Muscle of arm (tissue), 1 donor: ENCODE measurements at regions not wholly inside any gene's neighbourhood (a gene's known extent, or its start where the extent isn't known, plus 50 kb on each side); places are given as distances from the start of the nearest gene placed in this dataset.
"Not testable (repeated sequence)": the region's sequence is repeated elsewhere in the genome, so short reads cannot be mapped to it uniquely, and the experiment has no call there.

Source experiments
- DNase-seq: peaks from one replicate; pipeline ENCODE4 v3.0.0-alpha.2; 2013

DNA sequence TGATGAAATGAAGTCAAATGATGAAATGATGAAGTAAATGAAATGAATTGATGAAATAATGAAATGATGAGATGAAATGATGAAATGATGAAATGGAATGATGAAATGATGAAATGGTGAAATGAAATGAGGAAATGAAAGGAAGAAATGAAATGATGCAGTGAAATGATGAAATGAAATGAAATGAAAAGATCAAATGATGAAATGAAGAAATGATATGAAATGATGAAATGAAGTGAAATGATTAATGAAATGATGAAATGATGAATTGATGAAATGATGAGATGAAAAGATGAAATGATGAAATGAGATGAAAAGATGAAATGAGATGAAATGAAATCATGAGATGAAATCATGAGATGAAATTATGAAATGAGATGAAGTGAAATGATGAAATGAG is 139.2 kb upstream of the ERV3-1 start:
- not testable (repeated sequence) for DNase-seq

DNA sequence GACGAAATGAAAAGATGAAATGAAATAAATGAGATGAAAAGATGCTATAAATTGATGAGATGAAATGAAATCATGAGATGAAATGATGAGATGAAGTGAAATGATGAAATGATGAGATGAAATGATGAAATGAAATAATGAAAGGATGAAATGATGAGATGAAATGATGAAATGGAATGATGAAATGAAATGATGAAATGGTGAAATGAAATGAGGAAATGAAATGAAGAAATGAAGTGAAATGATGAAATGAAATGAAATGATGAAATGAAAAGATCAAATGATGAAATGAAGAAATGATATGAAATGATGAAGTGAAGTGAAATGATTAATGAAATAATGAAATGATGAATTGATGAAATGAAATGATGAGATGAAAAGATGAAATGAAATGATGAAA is 138.5 kb upstream of the ERV3-1 start:
- not testable (repeated sequence) for DNase-seq

DNA sequence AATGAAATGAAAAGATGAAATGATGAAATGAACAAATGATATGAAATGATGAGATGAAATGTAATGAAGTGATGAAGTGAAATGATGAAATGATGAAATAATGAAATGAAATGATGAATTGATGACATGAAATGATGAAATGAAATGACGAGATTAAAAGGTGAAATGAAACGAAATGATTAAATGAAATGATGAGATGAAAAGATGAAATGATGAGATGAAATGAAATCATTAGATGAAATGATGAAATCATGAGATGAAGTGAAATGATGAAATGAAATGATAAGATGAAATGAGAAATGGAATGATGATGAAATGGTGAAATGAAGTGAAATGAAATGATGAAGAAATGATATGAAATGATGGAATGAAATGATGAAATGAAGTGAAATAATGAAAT is 138.1 kb upstream of the ERV3-1 start:
- not testable (repeated sequence) for DNase-seq

DNA sequence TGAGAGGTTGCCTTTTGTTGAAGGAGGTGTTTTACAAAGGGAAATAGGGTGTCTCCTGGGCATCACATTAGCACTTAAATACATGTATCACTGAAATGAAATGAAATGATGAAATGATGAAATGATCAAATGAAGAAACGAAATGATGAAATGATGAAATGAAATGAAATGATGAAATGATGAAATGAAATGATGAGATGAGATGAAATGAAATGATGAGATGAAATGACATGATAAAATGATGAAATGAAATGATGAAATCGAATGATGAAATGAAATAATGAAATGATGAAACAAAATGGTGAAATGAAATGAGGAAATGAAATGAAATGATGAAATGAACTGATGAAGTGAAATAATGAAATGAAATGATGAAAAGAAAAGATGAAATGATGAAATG is 137.6 kb upstream of the ERV3-1 start:
- DNase-seq = not testable (repeated sequence)

DNA sequence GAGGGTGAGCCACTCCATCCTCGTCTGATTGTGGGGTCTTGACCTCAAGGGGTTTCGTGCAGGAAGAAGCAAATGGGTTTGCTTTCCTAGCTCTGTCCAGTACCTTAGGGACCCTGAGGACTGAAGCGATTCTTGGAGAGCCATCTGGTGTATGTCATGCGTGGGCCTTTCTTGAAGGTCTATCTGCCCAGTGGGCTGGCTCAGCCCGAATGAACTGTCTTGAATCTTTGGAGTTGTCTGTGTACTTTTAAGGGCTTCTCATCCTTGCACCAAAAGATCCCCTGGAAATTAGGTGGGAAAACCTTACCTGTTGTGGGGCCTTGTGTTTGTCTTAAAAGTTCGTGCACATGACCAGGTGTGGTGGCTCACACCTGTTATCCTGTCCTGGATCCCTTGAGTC is 135.4 kb upstream of the ERV3-1 start:
- not testable (repeated sequence) for DNase-seq

DNA sequence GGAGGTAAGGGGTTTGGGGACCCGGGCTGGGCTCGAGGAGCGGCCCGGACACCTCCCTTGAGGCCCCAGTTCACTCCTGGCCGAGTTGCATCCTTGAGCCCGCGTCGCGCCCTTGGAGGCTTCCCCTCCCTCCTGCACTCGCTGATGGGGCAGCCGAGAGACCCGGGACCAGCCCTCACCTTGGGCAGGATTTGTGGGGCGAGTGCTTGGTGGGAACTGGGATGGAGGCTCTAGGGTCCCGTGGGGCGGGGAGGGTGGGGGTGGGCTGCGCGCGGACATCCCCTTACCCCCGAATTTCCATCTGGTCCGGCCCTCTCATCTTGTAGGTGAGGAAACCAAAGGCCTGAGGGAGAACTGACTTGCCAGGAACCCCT is 134.9 kb upstream of the ERV3-1 start:
- DNase-seq = not testable (repeated sequence)

DNA sequence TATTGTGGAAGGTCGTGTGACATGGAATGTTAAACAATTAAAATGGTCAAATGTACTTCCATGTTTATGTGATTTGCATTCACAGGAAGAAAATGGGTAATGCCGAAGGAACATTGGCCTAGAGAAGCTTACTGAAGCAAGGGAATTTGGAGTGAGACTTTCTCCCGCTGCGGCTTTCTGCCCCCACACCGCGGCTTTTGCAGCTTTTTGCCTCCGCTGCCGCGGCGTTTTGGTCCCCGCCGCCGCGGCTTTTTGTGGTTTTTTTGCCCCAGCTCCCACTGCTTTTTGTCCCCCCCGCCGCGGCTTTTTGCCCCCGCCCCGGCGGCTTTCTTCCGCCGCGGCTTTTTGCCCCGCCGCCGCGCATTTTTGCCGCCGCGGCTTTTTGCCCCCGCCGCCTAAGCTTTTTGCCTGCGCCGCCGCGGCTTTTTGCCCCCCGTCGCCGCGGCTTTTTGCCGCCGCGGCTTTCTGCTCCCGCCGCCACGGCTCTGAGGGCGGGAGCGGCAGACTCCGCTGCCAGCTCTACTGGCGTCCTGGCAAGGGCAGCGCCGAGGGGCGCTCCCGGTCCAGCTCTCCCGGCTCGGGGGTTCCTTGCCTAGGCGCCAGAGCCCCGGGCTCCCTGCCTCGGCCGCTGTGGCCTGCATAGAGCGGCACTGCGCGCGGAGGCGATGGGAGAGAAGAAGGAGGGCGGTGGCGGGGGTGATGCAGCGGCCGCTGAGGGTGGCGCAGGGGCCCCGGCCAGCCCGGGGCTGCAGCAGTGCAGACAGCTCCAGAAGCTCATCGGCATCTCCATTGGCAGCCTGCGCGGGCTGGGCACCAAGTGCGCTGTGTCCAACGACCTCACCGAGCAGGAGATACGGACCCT is 134.3 kb upstream of the ERV3-1 start:
- DNase-seq = not testable (repeated sequence)

DNA sequence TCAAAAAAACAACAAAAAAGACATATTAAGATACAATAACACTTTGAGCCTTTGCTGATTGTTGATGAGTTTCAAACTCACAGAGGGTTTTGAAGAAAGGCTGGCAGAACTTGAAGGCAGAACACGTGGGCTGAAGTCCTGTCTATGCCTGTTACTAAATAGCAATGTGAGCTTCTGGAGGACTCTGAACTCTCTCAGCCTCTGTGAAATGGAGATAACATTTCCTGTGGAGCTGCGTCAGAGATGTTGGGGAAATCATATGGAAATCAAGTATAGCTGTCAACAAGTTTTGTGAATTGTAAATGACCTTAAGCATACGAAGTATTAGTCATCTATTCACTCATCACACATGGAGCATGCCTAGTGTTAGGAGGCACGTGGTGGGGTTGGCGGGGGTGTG is 130.4 kb upstream of the ERV3-1 start:
- DNase-seq = not testable (repeated sequence)

DNA sequence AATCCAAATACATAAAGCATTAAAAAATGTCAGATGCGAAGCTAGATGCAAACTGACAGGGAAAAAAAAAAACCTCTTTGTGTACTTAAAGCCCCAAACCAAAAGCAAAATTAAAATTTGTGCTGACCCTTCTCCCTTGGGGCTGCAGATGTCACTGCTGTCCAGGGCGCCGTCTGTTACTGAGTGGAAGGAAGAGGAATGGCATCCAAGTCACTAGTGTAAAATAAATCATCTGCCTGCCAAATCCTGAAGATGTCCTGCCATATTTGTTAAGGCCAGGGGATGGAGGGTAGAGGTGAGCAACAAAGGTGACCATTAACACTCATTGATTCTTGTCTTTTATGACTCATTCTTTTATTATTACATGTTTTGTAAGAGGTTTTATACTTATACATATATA is 126.6 kb upstream of the ERV3-1 start:
- not testable (repeated sequence) for DNase-seq

DNA sequence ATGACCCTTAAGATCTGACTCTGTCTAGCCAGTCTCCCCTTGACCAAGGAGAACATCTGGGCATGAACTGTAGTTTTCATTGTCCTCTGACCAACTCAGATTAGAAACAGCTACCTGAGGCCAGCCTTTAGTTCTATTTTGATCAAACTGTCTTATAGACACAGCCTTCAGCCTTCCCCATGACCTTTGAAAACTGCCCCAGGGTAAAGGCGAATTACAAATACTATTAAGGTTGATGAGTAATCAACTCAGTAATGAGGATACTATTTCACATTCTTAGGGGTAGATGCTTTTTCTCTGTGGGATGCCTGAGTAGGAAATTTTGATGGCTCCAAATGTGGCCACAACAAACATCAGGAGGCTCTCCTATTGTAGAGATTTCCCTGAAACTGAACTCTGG is 125.8 kb upstream of the ERV3-1 start:
- DNase-seq = not testable (repeated sequence)

DNA sequence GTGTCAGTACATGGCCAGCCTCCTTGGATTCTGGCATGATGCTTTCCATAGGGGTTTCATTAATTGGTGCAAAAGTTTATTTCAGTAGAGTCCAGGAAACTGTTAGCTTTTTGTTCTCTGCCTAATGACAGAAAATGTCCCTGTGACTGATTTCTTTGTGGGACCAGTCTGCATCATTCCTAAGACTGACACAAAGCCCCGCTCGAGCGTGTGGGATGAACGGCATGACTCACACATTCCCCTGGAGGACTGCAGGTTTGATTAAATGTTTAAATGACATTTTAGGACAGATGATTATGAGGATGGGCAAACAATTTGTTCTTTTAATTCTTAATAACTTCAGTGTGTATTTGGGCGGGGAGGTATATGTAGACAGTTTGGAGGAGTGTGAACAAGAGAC is 120.9 kb upstream of the ERV3-1 start:
- DNase-seq = not testable (repeated sequence)

DNA sequence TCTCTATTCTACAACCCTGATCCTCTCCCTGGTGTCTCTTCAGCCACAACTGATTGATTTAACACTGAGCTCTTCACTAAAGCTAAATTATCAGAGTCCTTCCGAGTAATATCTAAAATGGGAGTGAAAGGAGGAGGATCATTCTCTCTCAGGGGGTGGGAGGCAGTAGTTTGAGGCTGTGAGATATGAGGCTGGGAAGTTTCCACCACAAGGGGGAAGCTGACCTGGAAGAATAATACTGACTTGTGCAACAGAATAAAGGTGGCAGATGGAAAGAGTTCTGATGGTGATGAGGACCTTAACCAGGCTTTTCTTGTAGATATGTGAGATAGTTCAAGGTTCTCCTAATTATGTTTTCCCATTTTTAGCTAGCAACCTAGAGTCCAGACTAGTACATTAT is 118.1 kb upstream of the ERV3-1 start:
- DNase-seq = not testable (repeated sequence)

DNA sequence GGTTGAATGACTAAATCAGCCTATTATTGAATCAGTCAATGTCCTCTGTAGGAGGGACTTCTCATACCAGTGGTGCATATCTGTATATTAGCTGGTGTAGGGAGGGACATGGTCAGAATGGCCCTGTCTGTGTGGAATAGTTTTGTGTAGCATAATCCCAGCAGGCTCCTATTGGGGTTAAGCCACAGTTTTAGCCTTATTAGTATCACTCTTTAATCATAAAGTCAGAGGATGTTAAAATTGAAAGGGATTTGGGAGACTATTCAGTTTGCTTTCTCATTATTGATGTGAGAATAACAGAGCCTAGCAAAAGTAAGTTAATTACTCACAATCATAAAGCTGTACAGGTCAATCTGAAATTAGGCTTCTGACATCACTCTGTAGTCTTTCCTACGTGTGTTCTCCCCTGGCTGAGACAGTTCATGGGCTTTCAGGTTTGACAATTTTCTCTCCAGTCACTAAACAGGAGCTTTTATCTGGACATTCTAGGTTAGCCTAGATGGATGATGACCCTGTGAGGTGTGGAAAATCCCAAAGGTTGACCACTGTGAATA is 99.2 kb upstream of the ERV3-1 start:
- not testable (repeated sequence) for DNase-seq

DNA sequence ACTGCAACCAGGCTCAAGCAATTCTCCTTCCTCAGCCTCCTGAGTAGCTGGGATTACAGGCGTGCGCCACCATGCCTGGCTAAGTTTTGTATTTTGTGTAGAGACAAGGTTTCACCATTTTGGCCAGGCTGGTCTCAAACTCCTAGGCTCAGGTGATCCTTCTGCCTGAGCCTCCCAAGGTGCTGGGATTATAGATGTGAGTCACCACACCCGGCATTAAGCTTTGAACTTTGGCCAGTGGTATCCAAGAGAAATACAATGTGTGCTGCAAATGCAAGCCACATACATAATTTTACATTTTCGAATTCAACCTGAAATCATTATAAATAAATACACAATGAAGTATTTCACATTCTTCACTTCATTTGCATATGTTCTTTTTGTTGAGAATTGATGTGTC is 94.0 kb upstream of the ERV3-1 start:
- not testable (repeated sequence) for DNase-seq

DNA sequence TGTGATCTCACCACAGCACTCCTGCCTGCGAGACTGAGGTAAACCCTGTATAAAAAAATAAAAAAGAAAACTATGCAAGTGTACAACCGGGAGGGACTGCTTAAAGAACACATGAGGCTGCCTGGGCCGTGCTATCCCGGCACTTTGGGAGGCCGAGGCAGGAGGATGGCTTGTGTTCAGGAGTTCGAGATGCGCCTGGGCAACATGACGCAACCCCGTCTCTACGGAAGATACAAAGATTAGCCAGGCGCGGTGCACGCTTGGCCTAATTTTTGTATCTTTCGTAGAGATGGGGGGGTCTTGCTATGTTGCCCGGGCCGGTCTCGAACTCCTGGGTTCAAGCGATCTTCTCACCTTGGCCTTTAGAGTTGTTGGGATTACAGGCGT is 75.2 kb upstream of the ERV3-1 start:
- DNase-seq = not testable (repeated sequence)

DNA sequence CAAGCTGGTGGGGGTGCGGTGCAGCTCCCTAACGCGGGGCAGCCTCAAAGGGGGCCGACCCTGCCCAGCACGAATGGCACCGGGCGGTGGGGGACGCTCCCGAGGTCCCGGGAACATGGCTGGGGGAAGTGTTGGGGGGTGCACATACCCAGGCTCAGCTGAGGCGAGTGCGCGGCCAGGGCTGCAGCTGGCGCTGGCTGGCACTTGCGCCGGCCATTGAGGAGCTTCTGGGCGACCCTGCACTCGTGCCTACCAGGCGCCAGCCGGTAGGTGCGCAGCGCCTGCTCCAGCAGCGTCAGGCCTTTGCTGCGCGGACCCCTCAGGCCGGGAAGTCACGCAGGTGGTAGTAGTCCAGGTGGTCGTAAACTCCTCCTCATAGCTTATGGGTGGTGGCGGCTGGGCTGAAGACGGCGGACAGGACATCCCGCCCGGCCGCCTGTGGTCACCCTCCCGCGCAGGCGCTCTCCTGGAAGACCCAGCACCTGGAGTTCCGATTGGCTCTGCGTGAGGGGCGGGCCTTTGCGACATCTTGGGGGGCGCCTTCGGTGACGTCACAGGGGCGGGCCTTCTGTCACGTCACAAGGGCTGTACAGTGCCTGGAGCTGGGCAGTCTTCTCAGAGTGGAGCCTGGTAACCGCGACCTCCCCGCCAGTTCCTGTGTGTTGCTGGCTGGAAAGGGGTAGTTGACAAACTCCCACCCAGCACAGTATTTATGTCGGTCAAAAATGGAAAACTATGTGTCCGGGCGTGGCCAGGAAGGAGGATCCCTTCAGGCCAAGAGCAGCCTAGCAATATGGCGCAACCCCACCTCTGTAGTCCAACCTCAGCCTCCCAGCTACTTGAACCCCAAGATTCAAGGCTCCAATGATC is 74.5 kb upstream of the ERV3-1 start:
- peak; percentile 93 for DNase-seq

DNA sequence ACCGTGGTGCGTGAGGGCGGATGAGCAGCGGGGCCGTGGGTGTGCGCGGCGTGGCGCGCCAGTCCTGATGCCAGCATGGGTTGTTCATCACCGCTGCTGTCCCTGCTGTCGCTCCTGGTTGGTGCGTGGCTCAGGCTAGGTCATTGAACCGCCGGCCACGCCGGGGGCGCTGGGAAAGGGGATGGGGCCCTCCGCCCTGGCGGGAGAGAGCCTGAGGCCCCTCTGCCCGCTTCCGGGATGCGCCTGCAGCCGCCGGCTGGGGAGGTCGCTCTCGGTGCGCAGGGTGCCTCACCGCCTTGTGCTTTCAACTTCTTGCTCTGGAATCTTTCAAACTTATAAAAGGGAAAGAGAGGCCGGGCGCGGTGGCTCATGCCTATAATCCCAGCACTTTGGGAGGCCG is 68.5 kb upstream of the ERV3-1 start:
- DNase-seq = not testable (repeated sequence)

DNA sequence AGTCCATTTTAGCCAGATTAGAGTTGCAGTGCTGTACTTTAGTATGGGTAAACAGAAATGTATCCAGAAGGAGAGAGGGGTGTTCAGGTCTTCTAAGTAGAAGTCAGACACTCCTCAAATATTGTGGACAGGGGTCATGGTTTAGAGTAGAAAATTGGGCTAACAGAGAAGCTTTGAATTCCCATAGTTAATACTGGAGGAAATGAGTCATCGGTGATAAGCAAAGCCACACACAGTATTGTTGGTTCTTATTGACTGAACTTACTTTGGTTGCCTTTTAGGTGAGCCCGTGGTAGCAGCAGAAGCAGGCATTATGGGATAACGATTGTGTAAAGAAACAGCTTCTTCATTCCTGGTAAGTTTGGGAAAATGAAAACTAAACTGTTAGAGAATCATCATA is 66.7 kb upstream of the ERV3-1 start:
- not testable (repeated sequence) for DNase-seq

DNA sequence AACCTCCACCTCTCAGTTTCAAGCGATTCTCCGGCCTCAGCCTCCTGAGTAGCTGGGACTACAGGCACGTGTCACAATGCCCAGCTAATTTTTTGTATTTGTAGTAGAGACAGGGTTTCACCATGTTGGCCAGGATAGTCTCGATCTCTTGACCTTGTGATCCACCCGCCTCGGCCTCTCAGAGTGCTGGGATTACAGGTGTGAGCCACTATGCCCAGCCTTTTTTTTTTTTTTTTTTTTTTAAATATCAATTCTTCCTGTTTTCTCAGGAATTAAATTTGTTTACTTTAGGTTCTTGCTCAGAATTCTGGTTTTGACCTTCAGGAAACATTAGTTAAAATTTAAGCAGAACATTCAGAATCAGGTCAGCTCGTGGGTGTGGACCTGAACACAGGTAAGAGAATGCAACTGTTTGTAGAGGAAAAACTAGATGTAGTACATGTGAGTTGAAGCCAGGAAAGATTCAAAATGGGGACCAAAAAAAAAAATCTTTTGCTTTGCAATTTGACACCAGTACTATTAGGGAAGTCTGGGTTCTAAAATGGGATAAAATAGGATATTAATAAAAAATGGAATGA is 65.5 kb upstream of the ERV3-1 start:
- DNase-seq = not testable (repeated sequence)

DNA sequence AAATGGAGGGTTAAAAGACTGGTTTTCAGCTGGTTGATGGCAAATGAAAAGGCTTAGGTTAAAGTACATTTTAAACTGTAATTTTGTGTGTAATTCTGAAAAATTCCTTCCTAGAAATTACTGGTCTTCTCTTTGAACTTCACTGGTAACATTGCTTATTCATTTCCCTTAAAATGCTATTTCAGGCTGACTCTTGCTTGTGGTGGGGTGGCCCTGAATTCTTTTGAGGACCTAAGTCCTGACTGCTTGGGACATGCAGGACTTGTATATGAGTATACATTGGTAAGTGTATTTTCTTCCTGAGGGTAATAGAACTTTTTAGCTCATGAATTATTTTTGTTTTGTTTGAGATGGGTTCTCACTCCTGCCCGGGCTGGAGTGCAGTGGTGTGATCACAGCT is 63.0 kb upstream of the ERV3-1 start:
- DNase-seq = not testable (repeated sequence)

DNA sequence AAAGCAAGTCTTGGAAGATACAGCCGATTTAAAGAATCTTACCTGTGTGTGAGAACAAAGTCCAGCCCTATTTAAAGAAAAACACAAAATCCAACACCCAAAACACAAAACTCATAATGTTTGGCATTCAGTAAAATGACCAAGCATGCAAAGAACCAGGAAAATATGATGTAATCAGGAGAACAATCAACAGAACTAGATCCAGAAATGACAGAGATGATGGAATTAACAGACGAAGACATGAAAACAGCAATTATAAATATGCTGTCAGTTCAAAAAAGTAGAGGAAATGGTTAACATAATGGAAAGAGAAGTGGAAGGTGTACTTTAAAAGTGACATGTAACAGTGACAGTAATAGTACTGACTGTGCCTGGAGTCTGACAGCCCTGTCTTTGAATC is 56.1 kb upstream of the ERV3-1 start:
- not testable (repeated sequence) for DNase-seq

DNA sequence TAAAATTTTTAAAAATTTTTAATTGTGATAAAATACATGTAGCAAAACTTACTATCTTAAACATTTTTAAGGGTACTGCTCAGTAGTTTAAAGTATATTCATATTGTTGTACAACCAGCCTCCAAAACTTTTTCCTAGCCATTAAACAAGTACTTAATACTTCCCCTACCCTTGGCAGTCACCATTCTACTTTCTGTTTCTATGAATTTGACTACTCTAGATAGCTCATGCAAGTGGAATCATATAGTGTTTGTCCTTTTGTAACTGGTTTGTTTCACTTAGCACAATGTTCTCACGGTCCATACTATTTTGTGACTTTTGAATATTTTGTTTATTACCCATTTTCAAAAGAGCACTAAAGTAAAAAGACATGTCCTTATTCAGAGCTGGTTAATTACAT is 52.8 kb upstream of the ERV3-1 start:
- not testable (repeated sequence) for DNase-seq
